Stimulated activated CD8-positive, alpha-beta memory T cell treated with anti-CD3 and anti-CD28 coated beads, Interleukin-4, amount 100 ng/mL, for 4 hours (primary cell): ENCODE measurements at regions not wholly inside any gene's neighbourhood (a gene's known extent, or its start where the extent isn't known, plus 50 kb on each side); places are given as distances from the start of the nearest gene placed in this dataset.

Experiments
- DNase-seq, 2 donors: peaks; one replicate each; pipeline ENCODE4 v3.0.0-alpha.2; 2020; ENCODE audit warnings: low read depth in 2 of 2, low spot score in 1 of 2

- no peak for DNase-seq
Measured at GRCh38 chr11:70952191-70952590, 300.2 kb downstream of the SHANK2 start.

GRCh38 chr11:70953720-70954119 is 298.7 kb downstream of the SHANK2 start:
- no peak for DNase-seq

GRCh38 chr11:70954471-70954870 is 297.9 kb downstream of the SHANK2 start:
- DNase-seq: no peak
